ENCODE measurements at regions not wholly inside any gene's neighbourhood (a gene's known extent, or its start where the extent isn't known, plus 50 kb on each side); places are given as distances from the start of the nearest gene placed in this dataset.
"Not testable (repeated sequence)": the region's sequence is repeated elsewhere in the genome, so short reads cannot be mapped to it uniquely, and the experiment has no call there.

DNA sequence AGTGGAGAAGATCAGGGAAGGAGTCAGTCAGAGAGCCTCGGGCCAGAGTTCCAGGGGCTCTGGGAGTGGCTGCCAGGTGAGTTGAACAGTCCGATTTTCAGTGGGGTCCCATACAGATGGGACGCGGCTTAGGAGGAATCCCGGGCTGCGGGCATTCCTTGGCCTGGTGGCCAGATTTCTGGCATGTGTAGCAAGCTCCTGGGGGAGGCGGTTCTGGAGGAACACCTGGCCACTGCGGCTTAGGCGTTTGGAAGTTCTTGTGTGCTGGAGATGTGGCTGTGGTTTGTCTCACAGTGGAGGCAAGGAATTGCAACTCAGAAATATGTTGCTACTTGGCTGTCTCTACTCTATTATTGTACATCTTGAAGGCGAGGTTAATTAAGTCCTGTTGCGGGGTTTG is 117.9 kb downstream of the PCDH10 start:
- H3K27me3 ChIP-seq (ENCODE audit: control insufficient read depth in 2 of 2, insufficient read depth in 2 of 2, low read length in 2 of 2); H3K4me1 Mint-ChIP-seq; H3K79me2 ChIP-seq (ENCODE audit: insufficient read depth, low read length); H3K4me3 ChIP-seq (replicated peaks in 1 of 3; ENCODE audit: low read depth in 2 of 3, low read length in 3 of 3); H3K4me1 ChIP-seq (ENCODE audit: control insufficient read depth in 1 of 2, insufficient read depth in 2 of 2, low read length in 2 of 2); H3K36me3 Mint-ChIP-seq; H3K4me3 Mint-ChIP-seq; DNase-seq; H3K27me3 Mint-ChIP-seq (ENCODE audit: low read depth in 3 of 3); H3K27ac ChIP-seq (ENCODE audit: low read depth in 1 of 2, low read length in 2 of 2); H3K36me3 ChIP-seq (replicated peaks in 1 of 2; ENCODE audit: control insufficient read depth in 1 of 2, insufficient read depth in 2 of 2, low read length in 2 of 2); H3K9ac ChIP-seq (ENCODE audit: insufficient read depth, low read length, poor library complexity, severe bottlenecking); H3K4me2 ChIP-seq (replicated peaks; ENCODE audit: extremely low read depth, low read length, poor library complexity, severe bottlenecking); H3K9me3 ChIP-seq (replicated peaks in 1 of 2; ENCODE audit: control insufficient read depth in 1 of 2, insufficient read depth in 1 of 2, low read length in 2 of 2); H3K9me3 Mint-ChIP-seq; H2AFZ ChIP-seq (ENCODE audit: insufficient read depth, low read depth, low read length, poor library complexity, severe bottlenecking); H4K20me1 ChIP-seq (ENCODE audit: insufficient read depth, low read length); H3K27ac Mint-ChIP-seq; intact Hi-C loops (cut with micrococcal nuclease): not testable (repeated sequence)
- 93% methylated on average over 3 of the region's 11 CpGs for WGBS (ENCODE audit: insufficient coverage)

DNA sequence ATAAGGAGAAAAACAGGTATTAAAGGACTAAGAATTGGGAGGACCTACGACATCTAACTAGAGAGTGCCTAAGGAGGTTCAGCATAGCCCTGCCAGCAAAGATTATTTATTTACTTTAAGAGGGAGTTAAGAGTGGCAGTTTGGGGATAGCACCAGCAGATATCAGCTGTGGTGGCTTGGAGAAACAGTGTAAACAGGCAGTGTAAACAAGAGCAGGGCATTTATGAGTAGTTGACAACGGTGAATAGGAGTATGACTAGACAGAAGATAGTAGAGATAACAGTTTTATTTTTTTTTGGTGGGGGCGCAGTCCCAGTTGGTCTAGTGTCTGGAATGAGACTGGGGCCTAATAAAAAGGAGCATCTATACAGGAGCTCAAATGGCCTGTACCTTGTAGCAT is 115.2 kb downstream of the PCDH10 start:
- H2AFZ ChIP-seq (ENCODE audit: insufficient read depth, low read depth, low read length, poor library complexity, severe bottlenecking); H4K20me1 ChIP-seq (ENCODE audit: insufficient read depth, low read length); DNase-seq; H3K9me3 ChIP-seq (replicated peaks in 1 of 2; ENCODE audit: control insufficient read depth in 1 of 2, insufficient read depth in 1 of 2, low read length in 2 of 2); H3K4me3 Mint-ChIP-seq; H3K36me3 ChIP-seq (replicated peaks in 1 of 2; ENCODE audit: control insufficient read depth in 1 of 2, insufficient read depth in 2 of 2, low read length in 2 of 2); H3K9me3 Mint-ChIP-seq; H3K4me2 ChIP-seq (replicated peaks; ENCODE audit: extremely low read depth, low read length, poor library complexity, severe bottlenecking); H3K4me3 ChIP-seq (replicated peaks in 1 of 3; ENCODE audit: low read depth in 2 of 3, low read length in 3 of 3); H3K27me3 Mint-ChIP-seq (ENCODE audit: low read depth in 3 of 3); H3K27ac Mint-ChIP-seq; H3K4me1 Mint-ChIP-seq; intact Hi-C loops (cut with micrococcal nuclease); H3K79me2 ChIP-seq (ENCODE audit: insufficient read depth, low read length); H3K36me3 Mint-ChIP-seq; H3K27me3 ChIP-seq (ENCODE audit: control insufficient read depth in 2 of 2, insufficient read depth in 2 of 2, low read length in 2 of 2); H3K4me1 ChIP-seq (ENCODE audit: control insufficient read depth in 1 of 2, insufficient read depth in 2 of 2, low read length in 2 of 2); H3K27ac ChIP-seq (ENCODE audit: low read depth in 1 of 2, low read length in 2 of 2); H3K9ac ChIP-seq (ENCODE audit: insufficient read depth, low read length, poor library complexity, severe bottlenecking): not testable (repeated sequence)
- WGBS (ENCODE audit: insufficient coverage), result 100% methylated on average over 2 of the region's 3 CpGs

DNA sequence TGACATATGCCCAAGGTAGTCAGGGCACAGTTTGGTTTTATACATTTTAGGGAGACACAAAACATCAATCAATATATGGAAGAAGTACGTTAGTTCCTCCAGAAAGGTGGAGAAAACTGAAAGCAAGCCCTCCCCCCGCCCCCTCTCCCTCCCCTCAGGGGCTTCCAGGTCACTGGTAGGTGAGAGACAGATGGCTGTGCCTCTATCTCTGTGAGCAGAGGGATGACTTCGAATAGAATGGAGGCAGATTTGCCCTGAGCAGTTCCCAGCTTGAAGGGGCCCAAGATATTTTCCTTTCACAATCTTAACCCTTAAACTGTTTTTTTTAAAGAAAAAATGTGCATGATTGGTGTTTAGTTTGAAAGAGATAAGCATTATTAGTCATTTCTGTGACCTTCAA is 114.0 kb downstream of the PCDH10 start:
- TF ChIP-seq, protein P1, sequence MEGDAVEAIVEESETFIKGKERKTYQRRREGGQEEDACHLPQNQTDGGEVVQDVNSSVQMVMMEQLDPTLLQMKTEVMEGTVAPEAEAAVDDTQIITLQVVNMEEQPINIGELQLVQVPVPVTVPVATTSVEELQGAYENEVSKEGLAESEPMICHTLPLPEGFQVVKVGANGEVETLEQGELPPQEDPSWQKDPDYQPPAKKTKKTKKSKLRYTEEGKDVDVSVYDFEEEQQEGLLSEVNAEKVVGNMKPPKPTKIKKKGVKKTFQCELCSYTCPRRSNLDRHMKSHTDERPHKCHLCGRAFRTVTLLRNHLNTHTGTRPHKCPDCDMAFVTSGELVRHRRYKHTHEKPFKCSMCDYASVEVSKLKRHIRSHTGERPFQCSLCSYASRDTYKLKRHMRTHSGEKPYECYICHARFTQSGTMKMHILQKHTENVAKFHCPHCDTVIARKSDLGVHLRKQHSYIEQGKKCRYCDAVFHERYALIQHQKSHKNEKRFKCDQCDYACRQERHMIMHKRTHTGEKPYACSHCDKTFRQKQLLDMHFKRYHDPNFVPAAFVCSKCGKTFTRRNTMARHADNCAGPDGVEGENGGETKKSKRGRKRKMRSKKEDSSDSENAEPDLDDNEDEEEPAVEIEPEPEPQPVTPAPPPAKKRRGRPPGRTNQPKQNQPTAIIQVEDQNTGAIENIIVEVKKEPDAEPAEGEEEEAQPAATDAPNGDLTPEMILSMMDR (IDR thresholded peaks at IDR 0.05), result no peak

More for the DNA sequence above, 114.0 kb downstream of the PCDH10 start:
- Histone ChIP-seq H3K4me1 (ENCODE audit: control insufficient read depth in 1 of 2, insufficient read depth in 2 of 2, low read length in 2 of 2) (no peaks in the 10 kb centered on the region), H3K9me3 (replicated peaks in 1 of 2; ENCODE audit: control insufficient read depth in 1 of 2, insufficient read depth in 1 of 2, low read length in 2 of 2) (no peaks in the 10 kb centered on the region), H3K36me3 (replicated peaks in 1 of 2; ENCODE audit: control insufficient read depth in 1 of 2, insufficient read depth in 2 of 2, low read length in 2 of 2) (no peaks in the 10 kb centered on the region), H2AFZ (ENCODE audit: insufficient read depth, low read depth, low read length, poor library complexity, severe bottlenecking) (no peak overlapping the region), H3K4me3 (replicated peaks in 1 of 3; ENCODE audit: low read depth in 2 of 3, low read length in 3 of 3) (no peak overlapping the region), H3K4me2 (replicated peaks; ENCODE audit: extremely low read depth, low read length, poor library complexity, severe bottlenecking) (no peak overlapping the region), H4K20me1 (ENCODE audit: insufficient read depth, low read length) (no peaks in the 10 kb centered on the region), H3K27me3 (ENCODE audit: control insufficient read depth in 2 of 2, insufficient read depth in 2 of 2, low read length in 2 of 2) (no peaks in the 10 kb centered on the region), H3K27ac (ENCODE audit: low read depth in 1 of 2, low read length in 2 of 2) (no peak overlapping the region), H3K79me2 (ENCODE audit: insufficient read depth, low read length) (no peaks in the 10 kb centered on the region), H3K9ac (ENCODE audit: insufficient read depth, low read length, poor library complexity, severe bottlenecking) (no peak overlapping the region)
- no CpG with 5 or more reads among the region's 3 CpGs for WGBS (ENCODE audit: insufficient coverage)
- intact Hi-C loops (cut with micrococcal nuclease), result no loop called here
- H3K36me3 Mint-ChIP-seq, result no peaks in the 10 kb centered on the region
- no peaks in the 10 kb centered on the region for H3K4me1 Mint-ChIP-seq
- no peak overlapping the region for H3K27ac Mint-ChIP-seq
- H3K27me3 Mint-ChIP-seq (ENCODE audit: low read depth in 3 of 3), result no peaks in the 10 kb centered on the region
- DNase-seq, result no peak
- H3K9me3 Mint-ChIP-seq, result peaks cover 0 to 2% (median 0%) of the 10 kb centered on the region in 7 donors
- H3K4me3 Mint-ChIP-seq, result no peak overlapping the region
